Keratinocyte (primary cell): ENCODE measurements at regions not wholly inside any gene's neighbourhood (a gene's known extent, or its start where the extent isn't known, plus 50 kb on each side); places are given as distances from the start of the nearest gene placed in this dataset.

Experiments used
- DNase-seq: peaks from one replicate; pipeline ENCODE4 v3.0.0-alpha.2; 2011; ENCODE audit warnings: low read depth, missing footprints, low spot score
- FAIRE-seq: peaks from 2 replicates; lab custom pipeline; 2011; peaks lifted over from hg19 to GRCh38; lab: Jason Lieb, UNC
- H2AFZ ChIP-seq: 2 replicates; pipeline ENCODE4 v1.6.0; 2012; ENCODE audit warnings: low read length, control low read depth, inconsistent platforms; ENCODE audit not compliant: control insufficient read depth
- H3K27ac ChIP-seq: 2 replicates; pipeline ENCODE4 v1.5.1; 2011; ENCODE audit warnings: low read length; ENCODE audit not compliant: control insufficient read depth, insufficient read depth
- H3K27me3 ChIP-seq: 3 replicates; pipeline ENCODE4 v1.6.0; 2011; ENCODE audit warnings: low read length; ENCODE audit not compliant: control insufficient read depth, insufficient read depth; ENCODE audit errors: extremely low read depth
- H3K36me3 ChIP-seq, 2 experiments: 2 replicates in 1 of 2; 3 replicates in 1 of 2; pipeline ENCODE4 v1.5.1; 2011; ENCODE audit warnings: low read length in 2 of 2, mild to moderate bottlenecking in 1 of 2; ENCODE audit not compliant: control insufficient read depth in 2 of 2, insufficient read depth in 2 of 2; ENCODE audit errors: extremely low read depth in 1 of 2
- H3K4me1 ChIP-seq: 3 replicates; pipeline ENCODE4 v1.5.1; 2011; ENCODE audit warnings: low read length; ENCODE audit not compliant: control insufficient read depth, insufficient read depth; ENCODE audit errors: extremely low read depth
- H3K4me2 ChIP-seq: 3 replicates; pipeline ENCODE4 v1.6.0; 2011; ENCODE audit warnings: low read depth, low read length; ENCODE audit not compliant: control insufficient read depth, insufficient read depth; ENCODE audit errors: extremely low read depth
- H3K4me3 ChIP-seq, 3 experiments: fragments of 200-600 bp in 1 of 3; sonication (generic) in 1 of 3; 2 replicates in 2 of 3; 3 replicates in 1 of 3; pipeline ENCODE4 v1.5.1; 2011 to 2016; ENCODE audit warnings: low read length in 3 of 3, mild to moderate bottlenecking in 3 of 3, control low read depth in 2 of 3, inconsistent platforms in 1 of 3, low read depth in 1 of 3, mixed read lengths in 1 of 3, mixed run types in 1 of 3, moderate library complexity in 1 of 3; ENCODE audit not compliant: control insufficient read depth in 2 of 3, insufficient read depth in 2 of 3; ENCODE audit errors: extremely low read depth in 1 of 3
- H3K79me2 ChIP-seq: 2 replicates; pipeline ENCODE4 v1.6.0; 2012; ENCODE audit warnings: low read length; ENCODE audit not compliant: control insufficient read depth, insufficient read depth
- H3K9ac ChIP-seq: 3 replicates; pipeline ENCODE4 v1.6.0; 2011; ENCODE audit warnings: low read length; ENCODE audit not compliant: control insufficient read depth, insufficient read depth; ENCODE audit errors: extremely low read depth
- H3K9me1 ChIP-seq: 3 replicates; pipeline ENCODE4 v1.6.0; 2011; ENCODE audit warnings: low read length; ENCODE audit not compliant: control insufficient read depth, insufficient read depth; ENCODE audit errors: extremely low read depth
- H3K9me3 ChIP-seq: 2 replicates; pipeline ENCODE4 v1.5.1; 2012; ENCODE audit warnings: low read depth, low read length; ENCODE audit not compliant: control insufficient read depth
- H4K20me1 ChIP-seq: 3 replicates; pipeline ENCODE4 v1.6.0; 2011; ENCODE audit warnings: low read length; ENCODE audit not compliant: control insufficient read depth, insufficient read depth; ENCODE audit errors: extremely low read depth
- EZH2 ChIP-seq: IDR thresholded peaks from one replicate; pipeline ENCODE4 v1.6.1; 2012; ENCODE audit warnings: inconsistent platforms, mild to moderate bottlenecking, low read length, moderate library complexity
- dilution Hi-C: fragments of 300-500 bp; cut with MboI; formaldehyde crosslinking; loops from one replicate; pipeline ENCODE4 v1.7.0; 2020; ENCODE audit warnings: low sequenced_read_pairs; ENCODE audit not compliant: extremely low pct_ligation_motif_present
- TF ChIP-seq, protein P1 (sequence below), 3 experiments: IDR thresholded peaks in 1 of 3; conservative IDR thresholded peaks in 1 of 3; optimal IDR thresholded peaks in 1 of 3; 2 replicates in 2 of 3; 3 replicates in 1 of 3; pipeline versions ENCODE3 to v1.5.1; 2011; ENCODE audit warnings: low read length in 3 of 3, mild to moderate bottlenecking in 3 of 3, moderate library complexity in 2 of 3, control low read depth in 1 of 3, inconsistent platforms in 1 of 3; ENCODE audit not compliant: insufficient read depth in 2 of 3; ENCODE audit errors: extremely low read depth in 1 of 3

- no peaks in the 10 kb centered on the region for H3K9me1 ChIP-seq
- H3K4me1 ChIP-seq, result no peaks in the 10 kb centered on the region
- H2AFZ ChIP-seq, result no peak overlapping the region
- H4K20me1 ChIP-seq, result no peaks in the 10 kb centered on the region
- DNase-seq (no peak), FAIRE-seq (no peak)
- TF ChIP-seq, protein P1, sequence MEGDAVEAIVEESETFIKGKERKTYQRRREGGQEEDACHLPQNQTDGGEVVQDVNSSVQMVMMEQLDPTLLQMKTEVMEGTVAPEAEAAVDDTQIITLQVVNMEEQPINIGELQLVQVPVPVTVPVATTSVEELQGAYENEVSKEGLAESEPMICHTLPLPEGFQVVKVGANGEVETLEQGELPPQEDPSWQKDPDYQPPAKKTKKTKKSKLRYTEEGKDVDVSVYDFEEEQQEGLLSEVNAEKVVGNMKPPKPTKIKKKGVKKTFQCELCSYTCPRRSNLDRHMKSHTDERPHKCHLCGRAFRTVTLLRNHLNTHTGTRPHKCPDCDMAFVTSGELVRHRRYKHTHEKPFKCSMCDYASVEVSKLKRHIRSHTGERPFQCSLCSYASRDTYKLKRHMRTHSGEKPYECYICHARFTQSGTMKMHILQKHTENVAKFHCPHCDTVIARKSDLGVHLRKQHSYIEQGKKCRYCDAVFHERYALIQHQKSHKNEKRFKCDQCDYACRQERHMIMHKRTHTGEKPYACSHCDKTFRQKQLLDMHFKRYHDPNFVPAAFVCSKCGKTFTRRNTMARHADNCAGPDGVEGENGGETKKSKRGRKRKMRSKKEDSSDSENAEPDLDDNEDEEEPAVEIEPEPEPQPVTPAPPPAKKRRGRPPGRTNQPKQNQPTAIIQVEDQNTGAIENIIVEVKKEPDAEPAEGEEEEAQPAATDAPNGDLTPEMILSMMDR (optimal IDR thresholded peaks at IDR 0.05 in 1 of 3, IDR thresholded peaks at IDR 0.05 in 1 of 3, conservative IDR thresholded peaks at IDR 0.05 in 1 of 3; ENCODE audit: extremely low read depth in 1 of 3, insufficient read depth in 2 of 3, low read length in 3 of 3), result no peak
- TF ChIP-seq EZH2, result no peak
- H3K27me3 ChIP-seq, result no peaks in the 10 kb centered on the region
- no peaks in the 10 kb centered on the region for H3K9me3 ChIP-seq
- H3K36me3 ChIP-seq, result no peaks in the 10 kb centered on the region
- no peaks in the 10 kb centered on the region for H3K79me2 ChIP-seq
- dilution Hi-C loops, result no loop called here
- H3K27ac ChIP-seq, result no peak overlapping the region
- H3K4me3 ChIP-seq, result no peak overlapping the region
- H3K4me2 ChIP-seq, result no peak overlapping the region
- no peak overlapping the region for H3K9ac ChIP-seq
Observed at GRCh38 chr1:193609592-193609991, 423.2 kb upstream of the B3GALT2 start.

GRCh38 chr1:193607787-193608186 is 421.4 kb upstream of the B3GALT2 start:
- Histone ChIP-seq H4K20me1 (no peaks in the 10 kb centered on the region), H3K9me3 (no peaks in the 10 kb centered on the region), H3K4me2 (no peak overlapping the region), H3K27ac (no peak overlapping the region), H3K4me1 (no peaks in the 10 kb centered on the region), H3K36me3 (no peaks in the 10 kb centered on the region), H3K9ac (no peak overlapping the region), H3K9me1 (no peaks in the 10 kb centered on the region), H3K4me3 (no peak overlapping the region), H2AFZ (no peak overlapping the region), H3K27me3 (no peaks in the 10 kb centered on the region), H3K79me2 (no peaks in the 10 kb centered on the region)
- TF ChIP-seq, protein P1 (optimal IDR thresholded peaks at IDR 0.05 in 1 of 3, IDR thresholded peaks at IDR 0.05 in 1 of 3, conservative IDR thresholded peaks at IDR 0.05 in 1 of 3; ENCODE audit: extremely low read depth in 1 of 3, insufficient read depth in 2 of 3, low read length in 3 of 3), result peak in 1 of 3 experiments; percentile 3
- no peak for TF ChIP-seq EZH2
- FAIRE-seq, result no peak
- dilution Hi-C loops, result no loop called here
- DNase-seq, result no peak
